SH-SY5Y (cell line): ENCODE measurements at regions not wholly inside any gene's neighbourhood (a gene's known extent, or its start where the extent isn't known, plus 50 kb on each side); places are given as distances from the start of the nearest gene placed in this dataset.

Experiments
- GATA2 ChIP-seq: IDR thresholded peaks from 2 replicates; pipeline ENCODE4 v1.6.1; 2011; ENCODE audit warnings: mild to moderate bottlenecking, low read depth, low read length
- GATA3 ChIP-seq: IDR thresholded peaks from 2 replicates; pipeline ENCODE4 v1.6.1; 2011; ENCODE audit warnings: low read depth, mild to moderate bottlenecking, low read length, moderate library complexity

DNA sequence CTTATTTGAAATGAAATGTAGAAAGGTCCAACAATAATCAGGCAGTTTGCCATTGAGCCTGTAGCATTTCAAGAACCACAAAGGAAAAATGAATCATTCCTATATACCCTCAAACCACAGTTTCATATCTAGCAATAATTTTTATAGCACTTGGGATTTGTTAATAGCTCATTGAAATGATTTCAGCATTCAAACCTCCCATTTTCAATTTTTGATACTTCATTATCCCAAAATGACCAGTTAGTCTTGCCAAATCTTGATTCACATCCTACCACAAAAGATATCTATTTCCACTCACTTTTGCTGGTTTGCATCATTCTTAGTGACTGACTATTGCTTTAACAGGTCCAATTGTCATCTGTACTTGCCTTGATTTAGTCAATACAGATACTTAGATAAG, 790.1 kb downstream of the TLE1 start:
- TF ChIP-seq GATA2 (no peak), GATA3 (no peak)
